HG03378 (cell line): ENCODE measurements at regions not wholly inside any gene's neighbourhood (a gene's known extent, or its start where the extent isn't known, plus 50 kb on each side); places are given as distances from the start of the nearest gene placed in this dataset.

Source experiments
- ATAC-seq: cut with Tn5 transposase; IDR thresholded peaks from one replicate; pipeline ENCODE4 v1.9.1; 2021; ENCODE audit warnings: mild to moderate bottlenecking, moderate library complexity; ENCODE audit not compliant: unreplicated experiment

DNA sequence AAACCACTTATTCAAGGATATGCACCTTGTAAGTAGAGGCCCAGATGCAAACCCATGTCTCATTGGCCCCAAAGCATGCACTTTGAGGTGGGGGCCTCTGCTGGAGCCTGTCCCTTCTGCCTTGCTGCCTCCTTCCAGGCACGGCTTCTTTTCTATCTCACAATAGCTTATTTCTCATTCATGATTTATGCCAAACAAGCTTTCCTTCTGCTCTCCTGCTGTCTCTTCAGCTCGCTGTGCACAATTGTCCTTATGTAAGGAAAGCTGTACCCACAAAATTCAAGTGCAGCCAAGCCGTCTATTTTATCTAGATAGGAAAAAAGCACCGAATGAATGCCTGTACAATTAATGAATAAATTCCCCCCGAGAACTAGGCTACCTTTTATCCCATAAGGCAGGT is 124.8 kb upstream of the PACRGL start:
- no peak for ATAC-seq

DNA sequence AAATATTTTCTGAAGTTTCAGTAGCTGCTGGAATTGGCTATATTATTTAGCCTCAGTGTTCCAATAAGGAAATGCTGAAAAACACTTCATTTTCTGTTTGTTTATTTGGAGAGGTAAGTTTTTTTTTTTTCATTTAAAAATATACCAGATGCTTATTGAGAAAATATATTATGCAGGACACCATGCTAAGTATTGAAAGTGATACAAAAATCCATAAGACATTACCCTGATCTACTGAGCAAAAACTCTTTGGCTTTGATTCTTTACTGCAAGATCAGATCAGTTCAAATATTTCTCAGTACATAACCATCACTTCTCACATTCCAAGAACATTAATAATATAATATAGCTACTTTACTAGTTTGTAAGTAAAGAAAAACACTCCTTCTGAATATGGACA is 123.4 kb upstream of the PACRGL start:
- no peak for ATAC-seq

DNA sequence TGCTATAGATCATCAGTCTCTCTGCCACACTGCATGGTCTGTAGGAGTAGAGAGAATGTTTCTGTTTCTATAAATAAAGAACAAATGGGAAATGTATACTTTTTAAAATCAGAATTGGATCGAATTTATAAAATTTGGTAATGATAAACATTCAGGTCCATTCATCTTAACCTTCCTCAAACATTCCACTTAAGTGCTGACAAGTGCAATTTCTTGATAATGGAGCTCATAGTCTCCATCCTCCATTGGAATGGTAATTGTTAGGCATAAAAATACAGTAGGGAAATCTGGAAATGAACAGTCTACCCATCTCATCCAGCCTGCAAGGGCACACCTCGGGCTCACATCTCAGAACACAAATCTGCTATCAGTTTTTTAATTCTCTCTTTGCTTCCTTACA is 122.6 kb upstream of the PACRGL start:
- no peak for ATAC-seq

DNA sequence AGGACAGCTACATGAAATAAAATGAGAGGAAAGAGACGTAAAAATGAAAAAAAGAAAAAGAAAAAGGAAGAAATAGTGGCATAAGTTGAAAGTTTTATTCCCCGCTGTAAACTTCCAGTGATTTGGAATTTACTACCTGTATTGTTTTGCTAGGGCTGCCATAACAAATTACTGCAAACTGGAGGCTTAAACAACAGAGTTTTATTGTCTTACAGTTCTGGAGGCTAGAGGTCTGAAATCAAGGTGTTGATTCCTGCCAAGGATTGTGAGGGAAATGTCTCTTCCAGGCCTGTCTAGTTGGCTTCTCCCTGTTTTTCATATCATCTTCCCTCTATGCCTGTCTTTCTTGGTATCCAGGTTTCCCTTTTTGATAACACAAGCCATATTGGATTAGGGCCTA is 119.4 kb upstream of the PACRGL start:
- no peak for ATAC-seq

DNA sequence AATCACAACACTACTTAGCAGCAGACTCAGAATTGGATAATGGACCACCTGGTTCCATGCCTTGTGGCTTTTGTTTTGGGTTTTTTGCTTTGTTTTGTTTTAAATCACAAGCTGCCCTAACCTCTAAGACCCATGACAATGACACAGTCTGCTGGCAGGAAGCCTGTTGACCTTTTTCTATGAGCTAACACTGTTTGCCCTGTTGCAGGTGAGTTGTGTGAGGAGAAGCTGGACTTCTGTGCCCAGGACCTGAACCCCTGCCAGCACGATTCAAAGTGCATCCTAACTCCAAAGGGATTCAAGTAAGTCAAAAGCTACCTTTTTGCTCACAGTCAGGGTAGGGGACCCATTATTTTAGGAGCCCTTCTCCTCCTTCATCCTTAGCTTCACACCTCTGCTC is 110.8 kb upstream of the PACRGL start:
- no peak for ATAC-seq

DNA sequence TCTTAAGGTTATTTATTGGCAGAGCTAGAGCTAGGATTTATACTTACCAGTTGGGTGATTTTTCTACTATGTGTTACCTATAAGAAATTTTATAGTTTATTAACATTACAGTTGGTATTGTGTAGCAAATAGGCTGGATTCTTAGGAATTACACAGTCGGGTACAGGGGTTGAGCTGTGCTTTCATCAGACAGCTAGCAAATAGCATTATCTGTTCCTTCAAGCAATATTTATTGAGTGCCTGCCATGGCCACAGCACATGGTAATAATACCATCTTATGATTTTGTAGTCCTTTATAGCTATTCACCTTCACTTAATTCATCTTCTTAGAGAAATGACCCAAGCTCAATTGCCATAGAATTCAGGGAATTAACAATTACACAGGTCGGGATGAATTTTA is 109.4 kb upstream of the PACRGL start:
- no peak for ATAC-seq

DNA sequence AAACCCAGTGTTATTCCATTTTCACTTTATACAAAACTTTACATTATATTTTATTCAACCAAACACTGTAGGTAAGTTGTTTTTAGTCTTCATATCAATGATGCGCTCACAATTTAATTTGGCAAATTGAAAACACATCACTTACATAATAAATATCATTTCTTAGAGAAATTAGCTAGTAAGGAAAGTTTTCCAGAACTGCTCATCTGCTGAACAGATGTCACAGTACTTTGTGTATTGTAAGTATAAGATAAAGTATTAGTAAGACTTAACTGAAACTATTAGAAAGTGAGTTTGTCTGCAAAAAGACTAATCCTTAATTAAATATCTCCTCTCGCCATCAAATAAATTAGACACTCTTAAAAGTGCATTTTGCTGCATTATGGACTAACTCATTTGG is 108.7 kb upstream of the PACRGL start:
- ATAC-seq = no peak

DNA sequence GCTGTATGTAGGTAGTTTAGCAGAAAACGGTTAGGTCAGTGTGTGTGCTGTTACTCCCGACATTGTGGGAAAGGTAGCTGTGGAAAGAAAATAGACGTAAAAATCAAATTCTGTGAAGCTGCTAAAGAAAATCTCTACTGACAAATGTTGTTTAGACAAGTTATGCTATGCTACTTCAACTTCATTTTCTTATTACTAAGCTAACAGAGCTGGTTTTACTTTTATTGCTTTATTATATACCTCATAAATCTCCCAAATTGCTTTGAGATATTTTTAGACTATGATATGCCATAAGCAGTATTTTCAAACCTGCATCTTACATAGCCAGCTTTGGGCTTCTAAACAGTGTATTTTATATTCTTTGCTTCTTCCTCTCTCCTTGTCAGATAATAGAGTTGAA is 108.2 kb upstream of the PACRGL start:
- ATAC-seq = no peak

DNA sequence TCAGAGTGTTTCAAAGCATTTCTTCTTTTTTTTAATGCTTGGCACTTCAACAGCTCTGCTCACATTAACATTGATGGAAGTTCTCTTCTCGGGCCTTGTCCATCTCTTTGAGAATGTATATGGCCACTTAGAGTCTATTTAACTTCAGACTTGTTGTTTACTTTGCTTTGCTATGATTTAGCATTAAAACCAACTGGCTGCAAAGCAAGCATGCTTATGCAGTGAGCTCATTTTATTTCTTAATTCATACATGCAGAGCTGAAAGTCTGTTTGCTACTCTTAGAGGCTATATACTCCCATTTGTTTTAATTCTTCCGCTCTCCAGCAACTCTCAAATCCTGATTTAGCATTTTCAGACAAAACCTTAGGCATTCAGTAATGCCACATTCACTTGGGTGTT is 107.6 kb upstream of the PACRGL start:
- no peak for ATAC-seq

DNA sequence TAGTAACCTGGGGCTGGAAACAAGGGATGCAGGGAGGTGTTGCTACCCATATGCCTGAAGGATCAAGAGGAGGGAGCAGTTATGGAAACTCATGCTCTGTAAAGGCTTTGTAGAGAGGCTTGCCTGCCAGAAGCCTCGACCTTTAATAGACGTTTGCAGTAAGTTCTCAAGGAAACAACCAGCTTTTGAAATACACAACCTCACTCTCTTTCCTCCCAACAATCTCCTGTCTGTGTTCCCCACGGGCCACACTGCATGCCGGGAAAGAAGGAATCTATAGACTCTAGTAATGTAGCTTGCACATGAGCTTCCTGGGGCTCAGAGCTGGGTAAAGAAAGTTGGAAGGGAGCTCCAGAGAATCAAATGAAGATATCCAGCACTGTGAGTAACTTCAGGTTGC is 101.6 kb upstream of the PACRGL start:
- no peak for ATAC-seq

DNA sequence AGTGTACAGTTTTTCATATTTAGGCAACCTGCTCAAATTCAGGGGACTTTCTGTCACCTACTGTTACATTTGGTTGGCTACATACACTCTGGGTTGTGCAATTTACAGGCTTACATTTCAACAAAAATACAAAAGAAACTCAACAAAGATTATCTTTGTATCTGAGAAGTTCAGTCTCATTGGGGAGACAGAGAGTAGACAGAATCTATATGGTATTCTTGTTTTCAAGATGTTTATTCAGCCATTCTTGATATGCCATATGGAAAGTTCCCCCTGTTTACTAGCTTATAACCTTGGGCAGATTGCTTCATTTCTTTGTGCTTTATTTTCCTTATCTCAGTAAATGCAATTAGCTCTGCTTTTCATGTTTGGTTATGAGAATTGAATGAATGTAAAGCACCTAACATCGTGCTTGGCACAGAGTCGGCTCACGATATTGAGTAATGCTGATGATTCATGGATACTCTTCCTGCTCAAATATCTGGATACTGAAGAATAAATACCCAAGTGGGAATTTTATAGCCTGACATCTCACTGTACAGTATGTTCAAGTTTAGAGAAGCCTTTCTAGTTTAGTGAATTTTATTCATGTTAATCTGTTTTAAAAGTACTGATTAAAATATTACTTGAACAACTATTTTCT is 96.5 kb upstream of the PACRGL start:
- no peak for ATAC-seq

DNA sequence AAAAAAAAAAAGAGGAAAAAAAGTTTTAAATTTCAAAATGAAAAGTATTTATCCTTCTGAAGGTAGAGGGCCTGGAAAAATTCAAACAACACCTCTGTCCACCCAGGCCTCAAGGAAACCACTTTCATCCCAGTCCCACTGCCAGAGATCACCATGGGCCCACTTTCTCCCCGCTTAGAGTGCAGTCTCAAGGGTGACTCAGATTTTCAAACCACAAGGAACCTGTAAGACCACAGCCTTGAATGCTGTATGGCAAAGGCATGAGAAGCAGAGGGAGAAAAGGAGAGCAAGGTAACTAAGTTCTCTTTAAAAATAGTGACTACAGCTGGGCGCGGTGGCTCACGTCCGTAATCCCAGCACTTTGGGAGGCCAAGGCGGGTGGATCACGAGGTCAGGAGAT is 87.9 kb upstream of the PACRGL start:
- ATAC-seq = no peak

DNA sequence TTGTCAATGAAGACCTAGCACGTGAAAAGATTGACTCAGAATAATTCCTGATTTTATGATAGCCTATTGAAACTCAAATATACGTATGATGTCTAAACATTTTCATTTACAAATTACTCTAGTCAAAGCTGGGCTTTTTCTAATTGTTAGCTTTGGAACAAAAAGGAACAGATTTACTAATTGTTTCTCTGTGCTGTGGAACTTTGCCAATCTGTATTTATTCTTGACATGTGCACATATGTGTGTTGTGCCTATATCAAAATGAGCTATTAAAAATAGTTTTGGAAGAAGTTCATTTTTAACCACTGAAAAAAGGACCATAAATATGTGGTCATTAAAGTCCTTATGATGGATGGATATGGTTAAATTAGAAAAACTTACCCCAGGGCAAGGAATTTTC is 85.4 kb upstream of the PACRGL start:
- ATAC-seq = no peak

DNA sequence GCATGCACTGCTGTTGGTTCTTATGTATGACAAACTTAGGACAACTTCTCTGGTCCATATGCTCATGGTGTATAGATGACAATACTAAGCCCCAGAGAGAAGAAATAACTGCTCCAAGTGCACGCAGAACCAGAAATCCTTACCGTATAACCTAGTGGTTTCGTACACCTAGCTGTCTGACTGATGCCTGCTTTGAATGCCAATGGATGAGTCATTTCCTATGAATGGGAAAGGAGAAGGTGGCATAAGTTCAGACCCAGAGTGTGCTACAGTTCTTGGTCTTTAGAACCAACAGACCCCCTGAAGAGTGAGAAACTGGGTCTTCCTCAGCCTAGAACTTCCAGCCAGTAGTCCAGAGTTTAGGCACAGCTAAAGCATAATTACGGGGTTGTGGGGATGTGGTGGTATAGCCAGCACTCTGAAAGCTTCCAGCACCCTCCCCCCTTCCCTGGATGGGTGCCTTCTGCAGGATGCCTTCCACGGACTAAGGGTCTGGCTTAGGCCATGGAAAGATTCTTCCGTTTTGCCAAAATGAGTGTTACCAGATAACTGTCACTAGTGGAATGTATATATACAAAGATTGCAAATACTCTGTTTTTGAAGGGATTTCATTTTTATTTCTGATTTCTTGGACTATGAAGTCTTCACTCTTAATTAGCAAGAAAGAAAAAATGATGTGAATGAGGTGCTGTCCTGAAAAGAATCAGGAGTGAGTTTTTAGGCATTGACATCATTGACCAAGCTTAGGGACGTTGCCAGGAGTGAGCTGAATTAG is 84.6 kb upstream of the PACRGL start:
- ATAC-seq = no peak

DNA sequence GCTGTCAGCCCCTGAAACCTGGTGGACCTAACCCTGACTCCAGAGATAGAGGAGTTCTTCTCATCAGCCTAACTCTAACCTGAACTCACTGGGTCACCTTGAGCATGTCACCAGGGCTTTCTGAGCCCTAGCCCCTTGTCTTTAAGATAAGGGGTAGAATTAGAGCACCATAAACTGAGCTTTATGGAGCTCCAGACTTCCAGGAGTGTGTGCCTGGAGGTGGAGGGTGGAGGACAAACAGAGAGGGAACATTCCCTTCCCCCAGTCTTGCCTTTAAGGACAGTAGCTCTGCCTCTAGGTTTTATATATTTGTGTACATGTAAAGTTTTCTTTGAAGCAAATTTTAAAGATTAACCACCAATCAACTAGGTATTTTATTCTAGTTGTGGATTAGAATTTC is 83.9 kb upstream of the PACRGL start:
- no peak for ATAC-seq

DNA sequence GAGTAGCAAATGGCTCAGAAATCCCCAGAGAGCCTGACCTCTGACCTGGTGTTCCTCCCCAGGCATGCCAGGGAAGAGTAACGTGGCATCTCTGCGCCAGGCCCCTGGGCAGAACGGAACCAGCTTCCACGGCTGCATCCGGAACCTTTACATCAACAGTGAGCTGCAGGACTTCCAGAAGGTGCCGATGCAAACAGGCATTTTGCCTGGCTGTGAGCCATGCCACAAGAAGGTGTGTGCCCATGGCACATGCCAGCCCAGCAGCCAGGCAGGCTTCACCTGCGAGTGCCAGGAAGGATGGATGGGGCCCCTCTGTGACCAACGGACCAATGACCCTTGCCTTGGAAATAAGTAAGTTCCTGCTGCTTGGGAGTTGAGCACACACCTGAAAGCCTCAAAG is 83.4 kb upstream of the PACRGL start:
- ATAC-seq = no peak

DNA sequence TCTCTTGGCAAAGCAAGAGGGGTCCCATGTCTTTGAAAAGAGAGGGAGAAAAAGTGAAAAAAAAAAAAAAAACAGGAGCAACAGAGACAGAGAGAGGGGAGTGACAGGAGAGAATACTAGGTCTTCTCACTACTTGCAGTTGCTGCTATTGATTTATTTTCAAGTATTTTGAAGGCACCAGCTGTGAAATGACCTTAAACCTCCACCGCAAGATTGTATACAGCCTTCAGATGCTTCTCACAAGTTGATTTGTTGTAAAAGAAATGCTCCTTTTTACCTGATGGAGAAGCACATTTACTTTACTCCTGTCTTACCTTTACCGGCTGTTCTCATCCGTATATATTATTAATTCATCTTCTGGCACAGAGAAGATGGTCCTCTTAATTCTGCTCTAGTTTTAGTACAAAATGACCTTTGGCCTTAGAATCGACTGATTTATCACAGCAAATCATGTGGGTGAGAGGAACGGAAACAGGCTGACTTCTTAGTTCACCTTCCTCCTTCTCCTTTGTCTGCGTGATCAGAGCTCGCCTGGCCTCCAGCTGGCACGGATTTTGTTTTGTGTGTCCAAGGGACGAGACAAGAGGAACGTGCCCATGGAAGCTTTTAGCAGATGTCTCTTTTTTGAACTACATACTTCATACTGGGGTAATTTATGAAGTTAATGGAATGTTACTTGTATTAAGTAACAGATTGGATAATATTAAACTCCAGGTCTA is 82.4 kb upstream of the PACRGL start:
- no peak for ATAC-seq

DNA sequence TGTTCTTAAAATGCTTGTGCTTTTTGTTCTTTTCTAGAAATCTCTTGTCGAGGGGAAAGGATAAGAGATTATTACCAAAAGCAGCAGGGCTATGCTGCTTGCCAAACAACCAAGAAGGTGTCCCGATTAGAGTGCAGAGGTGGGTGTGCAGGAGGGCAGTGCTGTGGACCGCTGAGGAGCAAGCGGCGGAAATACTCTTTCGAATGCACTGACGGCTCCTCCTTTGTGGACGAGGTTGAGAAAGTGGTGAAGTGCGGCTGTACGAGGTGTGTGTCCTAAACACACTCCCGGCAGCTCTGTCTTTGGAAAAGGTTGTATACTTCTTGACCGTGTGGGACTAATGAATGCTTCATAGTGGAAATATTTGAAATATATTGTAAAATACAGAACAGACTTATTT is 81.5 kb upstream of the PACRGL start:
- ATAC-seq = no peak

DNA sequence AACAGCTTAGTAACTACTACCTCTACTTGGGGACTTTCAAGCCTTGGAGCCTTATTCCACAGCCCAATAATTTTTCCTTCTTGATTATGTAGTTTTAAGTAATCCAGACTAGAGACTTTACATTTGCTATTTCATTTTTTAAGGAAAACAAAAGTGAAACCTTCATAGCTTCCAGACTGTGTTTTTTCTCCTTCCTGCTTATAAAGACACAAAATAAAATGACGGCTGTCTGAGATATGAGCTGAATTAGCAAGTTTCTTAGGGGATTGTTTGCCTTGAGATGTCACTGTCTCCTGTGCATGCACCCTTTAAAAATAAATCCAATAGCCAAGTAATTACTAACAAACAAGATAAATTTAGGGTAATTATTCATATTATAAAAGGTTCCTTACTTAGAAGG is 78.8 kb upstream of the PACRGL start:
- ATAC-seq = no peak

DNA sequence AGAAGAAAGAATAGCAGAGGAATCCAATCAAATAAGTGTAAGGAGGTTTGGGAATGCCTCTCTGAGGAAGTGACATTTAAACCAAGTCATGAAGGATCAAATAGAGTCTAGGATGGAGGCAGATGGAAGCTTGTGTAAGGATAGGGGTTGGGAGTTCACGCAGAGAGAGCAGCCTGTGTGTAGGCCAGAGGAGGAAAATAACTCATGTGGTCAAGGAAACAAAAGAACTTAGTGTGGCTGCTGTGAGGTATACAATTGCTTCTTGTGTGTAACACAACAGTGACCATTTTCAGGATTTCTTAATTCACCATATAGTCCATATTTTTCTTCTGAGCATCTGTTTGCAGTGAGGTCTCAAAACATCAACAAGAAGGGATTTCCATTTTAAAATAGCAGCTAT is 77.6 kb upstream of the PACRGL start:
- ATAC-seq = no peak

DNA sequence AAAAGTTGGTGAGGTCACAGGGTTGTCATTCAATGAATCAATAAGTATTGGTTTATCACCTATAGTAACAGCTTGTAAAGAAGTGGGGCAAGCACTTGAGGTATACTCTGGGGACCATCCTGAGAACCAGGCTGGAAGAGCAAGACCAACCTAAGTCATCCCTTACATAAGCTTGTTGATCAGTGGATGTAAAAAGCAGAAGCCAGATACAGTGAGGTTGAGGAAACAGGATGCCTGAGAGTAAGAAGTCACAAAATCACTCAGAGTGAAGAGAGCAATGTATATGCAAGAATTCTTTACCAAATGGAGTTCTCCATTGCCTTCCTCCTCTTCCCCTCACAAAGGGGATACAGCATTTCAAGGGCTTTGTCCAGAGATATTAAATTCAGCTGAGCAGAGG is 76.3 kb upstream of the PACRGL start:
- ATAC-seq = no peak

DNA sequence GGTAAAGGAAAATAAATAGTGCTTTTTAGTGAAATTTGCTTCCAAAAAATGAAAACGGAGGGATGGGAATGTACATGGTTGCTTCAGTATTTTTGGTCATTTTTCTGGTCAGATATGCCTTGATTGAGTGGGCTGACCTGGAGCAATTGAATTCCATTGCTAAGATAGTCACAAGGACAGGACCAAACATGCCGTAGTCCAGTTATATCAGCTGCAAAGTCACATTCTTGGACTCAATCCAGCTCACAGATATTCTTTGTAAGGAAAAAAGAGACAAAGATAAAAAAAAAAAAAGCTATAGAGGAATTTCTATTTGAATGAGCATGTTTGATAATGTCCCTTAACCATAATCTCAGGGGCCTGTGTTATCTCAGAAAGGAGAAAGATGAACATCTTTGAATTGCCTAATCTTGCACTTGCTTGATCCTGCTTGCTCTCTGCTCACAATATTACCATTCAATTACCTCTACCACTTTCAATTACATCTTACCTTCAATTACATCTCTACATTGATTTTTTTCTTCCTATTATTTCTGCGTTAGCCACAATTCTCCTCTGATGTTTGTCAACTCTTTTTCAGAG is 75.4 kb upstream of the PACRGL start:
- no peak for ATAC-seq
